ENCODE measurements at regions not wholly inside any gene's neighbourhood (a gene's known extent, or its start where the extent isn't known, plus 50 kb on each side); places are given as distances from the start of the nearest gene placed in this dataset.

- intact Hi-C loops (cut with DNase I), result no loop called here
- no peak for TF ChIP-seq CTCF (IDR thresholded peaks at IDR 0.05)
- Histone ChIP-seq H3K36me3 (no peaks in the 10 kb centered on the region), H3K9me3 (no peaks in the 10 kb centered on the region), H3K4me3 (no peak overlapping the region), H3K4me1 (no peaks in the 10 kb centered on the region), H3K27ac (no peak overlapping the region), H3K9ac (ENCODE audit: low read depth in 2 of 2, low read length in 2 of 2) (no peak overlapping the region), H3K27me3 (no peaks in the 10 kb centered on the region)
- no peak for DNase-seq
These were observed 408.3 kb upstream of the ANKRD30A start for GRCh38 chr10:36717118-36717517.

- no peak overlapping the region for H3K9ac ChIP-seq (ENCODE audit: low read depth in 2 of 2, low read length in 2 of 2)
- no peak for TF ChIP-seq CTCF (IDR thresholded peaks at IDR 0.05)
- no peak for DNase-seq
- no peaks in the 10 kb centered on the region for H3K4me1 ChIP-seq
- H3K4me3 ChIP-seq, result no peak overlapping the region
- no peaks in the 10 kb centered on the region for H3K9me3 ChIP-seq
- H3K27ac ChIP-seq, result no peak overlapping the region
- no peaks in the 10 kb centered on the region for H3K27me3 ChIP-seq
- no peaks in the 10 kb centered on the region for H3K36me3 ChIP-seq
- intact Hi-C loops (cut with DNase I), result no loop called here
These were observed 409.1 kb upstream of the ANKRD30A start for GRCh38 chr10:36716291-36716690.

- DNase-seq, result no peak
- no peaks in the 10 kb centered on the region for H3K4me1 ChIP-seq
- no peak overlapping the region for H3K27ac ChIP-seq
- TF ChIP-seq CTCF (IDR thresholded peaks at IDR 0.05), result no peak
- no peaks in the 10 kb centered on the region for H3K36me3 ChIP-seq
- no peak overlapping the region for H3K4me3 ChIP-seq
- no peaks in the 10 kb centered on the region for H3K9me3 ChIP-seq
- no peaks in the 10 kb centered on the region for H3K27me3 ChIP-seq
- intact Hi-C loops (cut with DNase I), result no loop called here
- no peak overlapping the region for H3K9ac ChIP-seq (ENCODE audit: low read depth in 2 of 2, low read length in 2 of 2)
These were observed 412.7 kb upstream of the ANKRD30A start for GRCh38 chr10:36712695-36713094.

- no peak overlapping the region for H3K9ac ChIP-seq (ENCODE audit: low read depth in 2 of 2, low read length in 2 of 2)
- no peak overlapping the region for H3K4me3 ChIP-seq
- no peaks in the 10 kb centered on the region for H3K4me1 ChIP-seq
- no peak for DNase-seq
- H3K9me3 ChIP-seq, result no peaks in the 10 kb centered on the region
- intact Hi-C loops (cut with DNase I), result no loop called here
- no peaks in the 10 kb centered on the region for H3K36me3 ChIP-seq
- no peak overlapping the region for H3K27ac ChIP-seq
- no peaks in the 10 kb centered on the region for H3K27me3 ChIP-seq
- TF ChIP-seq CTCF (IDR thresholded peaks at IDR 0.05), result no peak
These were observed 414.0 kb upstream of the ANKRD30A start for GRCh38 chr10:36711361-36711760.

- H3K9me3 ChIP-seq, result no peaks in the 10 kb centered on the region
- intact Hi-C loops (cut with DNase I), result no loop called here
- H3K4me1 ChIP-seq, result no peaks in the 10 kb centered on the region
- no peak overlapping the region for H3K4me3 ChIP-seq
- no peak overlapping the region for H3K27ac ChIP-seq
- DNase-seq, result no peak
- no peak overlapping the region for H3K9ac ChIP-seq (ENCODE audit: low read depth in 2 of 2, low read length in 2 of 2)
- TF ChIP-seq CTCF (IDR thresholded peaks at IDR 0.05), result no peak
- no peaks in the 10 kb centered on the region for H3K36me3 ChIP-seq
- no peaks in the 10 kb centered on the region for H3K27me3 ChIP-seq
These were observed 421.3 kb upstream of the ANKRD30A start for GRCh38 chr10:36704124-36704523.

GRCh38 chr10:36703179-36703578, 422.2 kb upstream of the ANKRD30A start:
- Histone ChIP-seq H3K4me3 (no peak overlapping the region), H3K36me3 (no peaks in the 10 kb centered on the region), H3K27ac (no peak overlapping the region), H3K9ac (ENCODE audit: low read depth in 2 of 2, low read length in 2 of 2) (no peak overlapping the region), H3K27me3 (no peaks in the 10 kb centered on the region), H3K9me3 (no peaks in the 10 kb centered on the region), H3K4me1 (no peaks in the 10 kb centered on the region)
- DNase-seq, result no peak
- no peak for TF ChIP-seq CTCF (IDR thresholded peaks at IDR 0.05)
- intact Hi-C loops (cut with DNase I), result no loop called here
